OCI-LY1 (cell line): ENCODE measurements at regions not wholly inside any gene's neighbourhood (a gene's known extent, or its start where the extent isn't known, plus 50 kb on each side); places are given as distances from the start of the nearest gene placed in this dataset.

Experiments used
- CTCF ChIP-seq: fragments of 200-600 bp; sonication (generic), shearing (Covaris generic); IDR thresholded peaks from 2 replicates; pipeline ENCODE4 v1.5.1; 2017; ENCODE audit warnings: mild to moderate bottlenecking, antibody characterized with exemption, low read length, moderate library complexity, mixed read lengths
- EZH2 ChIP-seq: fragments of 200-600 bp; sonication (generic), shearing (Covaris generic); IDR thresholded peaks from 2 replicates; pipeline ENCODE4 v1.8.0; 2017; ENCODE audit warnings: borderline replicate concordance, mixed run types, mild to moderate bottlenecking, antibody characterized with exemption, low read length, moderate library complexity, mixed read lengths

DNA sequence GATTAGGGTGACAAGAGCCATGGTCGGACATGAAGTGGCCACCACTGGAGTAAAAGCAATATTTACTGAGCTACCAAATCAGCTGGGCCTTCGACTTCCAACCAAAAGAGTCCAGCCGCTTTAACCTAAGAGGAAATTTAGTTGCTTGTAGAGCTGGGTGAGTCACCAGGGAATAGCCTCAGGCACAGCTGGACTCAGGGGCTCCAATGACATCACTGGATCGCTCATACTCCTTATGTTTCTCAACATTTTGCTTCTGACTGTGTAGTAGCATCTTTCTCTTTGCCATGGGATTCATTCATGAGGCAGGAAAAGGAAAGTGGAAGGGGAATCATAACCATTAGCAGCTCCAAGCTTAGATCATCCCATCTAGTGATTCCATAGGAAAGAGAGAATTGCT, 664.4 kb downstream of the MATN1 start:
- TF ChIP-seq CTCF (no peak), EZH2 (no peak)
